ENCODE measurements at regions not wholly inside any gene's neighbourhood (a gene's known extent, or its start where the extent isn't known, plus 50 kb on each side); places are given as distances from the start of the nearest gene placed in this dataset.
A peak's percentile ranks its signal among the peaks of the same experiment; 100 is the strongest.
"Not testable (repeated sequence)": the region's sequence is repeated elsewhere in the genome, so short reads cannot be mapped to it uniquely, and the experiment has no call there.

GRCh38 chr6:150766201-150766997 is 99.1 kb upstream of the MTHFD1L start:
- DNase-seq (ENCODE audit: low read depth, low spot score): peak; percentile 92

GRCh38 chr6:150767161-150767560 is 98.3 kb upstream of the MTHFD1L start:
- no peak for DNase-seq (ENCODE audit: low read depth, low spot score)

- DNase-seq (ENCODE audit: low read depth, low spot score): peak; percentile 91
Measured at GRCh38 chr6:150767571-150768018, 97.9 kb upstream of the MTHFD1L start.

- no peak for DNase-seq (ENCODE audit: low read depth, low spot score)
Measured at GRCh38 chr6:150770637-150771036, 94.9 kb upstream of the MTHFD1L start.

- no peak for DNase-seq (ENCODE audit: low read depth, low spot score)
Measured at GRCh38 chr6:150773969-150774368, 91.5 kb upstream of the MTHFD1L start.

GRCh38 chr6:150775415-150776203 is 89.9 kb upstream of the MTHFD1L start:
- peak; percentile 85 for DNase-seq (ENCODE audit: low read depth, low spot score)

- no peak for DNase-seq (ENCODE audit: low read depth, low spot score)
Measured at GRCh38 chr6:150777736-150778135, 87.8 kb upstream of the MTHFD1L start.

GRCh38 chr6:150783813-150784212 is 81.7 kb upstream of the MTHFD1L start:
- DNase-seq (ENCODE audit: low read depth, low spot score): no peak

- DNase-seq (ENCODE audit: low read depth, low spot score): no peak
Measured at GRCh38 chr6:150787429-150787828, 78.1 kb upstream of the MTHFD1L start.

GRCh38 chr6:150788089-150788488 is 77.4 kb upstream of the MTHFD1L start:
- DNase-seq (ENCODE audit: low read depth, low spot score): no peak

GRCh38 chr6:150789906-150790305 is 75.6 kb upstream of the MTHFD1L start:
- DNase-seq (ENCODE audit: low read depth, low spot score): not testable (repeated sequence)

- DNase-seq (ENCODE audit: low read depth, low spot score): no peak
Measured at GRCh38 chr6:150791717-150792116, 73.8 kb upstream of the MTHFD1L start.

- no peak for DNase-seq (ENCODE audit: low read depth, low spot score)
Measured at GRCh38 chr6:150797949-150798348, 67.6 kb upstream of the MTHFD1L start.

- DNase-seq (ENCODE audit: low read depth, low spot score): no peak
Measured at GRCh38 chr6:150799276-150799805, 66.2 kb upstream of the MTHFD1L start.

- DNase-seq (ENCODE audit: low read depth, low spot score): no peak
Measured at GRCh38 chr6:150800674-150801314, 64.7 kb upstream of the MTHFD1L start.

- no peak for DNase-seq (ENCODE audit: low read depth, low spot score)
Measured at GRCh38 chr6:150806790-150807189, 58.7 kb upstream of the MTHFD1L start.

- peak; percentile 75 for DNase-seq (ENCODE audit: low read depth, low spot score)
Measured at GRCh38 chr6:150813319-150813992, 52.0 kb upstream of the MTHFD1L start.

GRCh38 chr6:150813993-150814359 is 51.5 kb upstream of the MTHFD1L start:
- DNase-seq (ENCODE audit: low read depth, low spot score): peak; percentile 61

Data from astrocyte of the hippocampus (primary cell).